AG08396 (cell line): ENCODE measurements at regions not wholly inside any gene's neighbourhood (a gene's known extent, or its start where the extent isn't known, plus 50 kb on each side); places are given as distances from the start of the nearest gene placed in this dataset.

Experiments used
- DNase-seq: peaks from one replicate; pipeline ENCODE4 v3.0.0; 2012; ENCODE audit warnings: low spot score, mixed read lengths

- DNase-seq, result no peak
Observed at GRCh38 chr1:116262995-116263385, 110.1 kb upstream of the ATP1A1 start.

DNA sequence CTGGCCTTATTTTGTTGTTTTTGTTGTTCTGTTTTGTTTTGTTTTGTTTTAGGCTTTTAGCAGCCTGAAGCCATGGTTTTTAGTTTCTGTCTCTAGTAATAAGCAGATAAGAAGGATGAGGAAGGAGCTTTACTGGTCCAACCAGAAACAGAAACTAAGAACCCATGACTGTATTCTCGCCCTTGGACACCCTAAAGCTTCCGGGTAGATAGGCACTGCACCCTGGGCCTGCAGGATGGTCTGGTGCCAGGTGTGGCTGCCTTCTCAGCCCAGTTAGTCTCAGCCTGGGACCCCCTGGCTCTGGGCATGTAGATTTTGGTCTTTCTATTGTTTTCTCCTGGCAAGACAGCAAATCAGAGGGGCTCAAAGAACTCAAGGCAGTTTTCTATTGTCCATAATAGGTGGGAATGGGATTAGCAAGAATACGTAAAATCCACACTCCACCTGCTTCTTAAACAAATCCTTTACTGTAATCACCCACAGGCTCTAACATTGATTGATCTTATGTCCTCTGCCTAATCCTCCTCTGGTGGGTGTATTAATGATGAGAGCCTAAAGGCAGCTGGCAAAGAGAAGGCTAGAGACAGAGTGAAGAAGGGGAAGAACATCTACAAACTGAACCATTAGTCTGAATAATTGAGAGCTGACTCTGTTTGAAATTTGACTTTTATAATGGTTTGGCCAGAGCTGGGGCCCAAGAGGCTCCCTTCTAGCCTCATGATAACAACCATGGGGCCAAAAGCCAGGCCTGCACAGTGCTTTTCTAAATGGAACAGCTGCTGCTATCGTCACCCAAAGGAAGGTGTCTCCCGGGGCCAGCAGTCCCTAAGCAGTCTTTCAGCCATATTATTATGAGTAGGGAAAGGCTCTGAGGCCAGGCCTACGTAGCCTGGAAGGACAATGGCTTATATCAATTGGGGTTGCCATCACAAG lies 106.8 kb upstream of the ATP1A1 start:
- DNase-seq, result no peak

DNA sequence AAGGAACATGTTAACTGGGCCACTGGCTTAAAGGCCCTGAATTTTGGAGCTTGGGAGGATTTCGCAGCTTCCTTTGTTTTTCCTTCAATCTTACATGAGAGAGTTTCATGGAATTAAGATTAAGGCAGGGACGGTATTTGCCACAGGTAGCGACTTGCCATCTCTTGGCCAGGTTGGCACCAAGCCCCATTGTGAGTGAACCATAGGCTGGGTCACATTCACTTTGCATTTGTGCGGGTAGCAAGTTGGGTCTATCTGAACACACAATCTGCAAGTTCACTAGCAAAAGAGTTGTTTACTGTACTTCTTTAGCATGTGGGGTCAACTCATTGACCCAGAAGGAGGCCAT lies 106.2 kb upstream of the ATP1A1 start:
- no peak for DNase-seq

GRCh38 chr1:116268211-116268610 lies 104.8 kb upstream of the ATP1A1 start:
- no peak for DNase-seq

GRCh38 chr1:116270316-116271057 lies 102.6 kb upstream of the ATP1A1 start:
- DNase-seq, result no peak

DNA sequence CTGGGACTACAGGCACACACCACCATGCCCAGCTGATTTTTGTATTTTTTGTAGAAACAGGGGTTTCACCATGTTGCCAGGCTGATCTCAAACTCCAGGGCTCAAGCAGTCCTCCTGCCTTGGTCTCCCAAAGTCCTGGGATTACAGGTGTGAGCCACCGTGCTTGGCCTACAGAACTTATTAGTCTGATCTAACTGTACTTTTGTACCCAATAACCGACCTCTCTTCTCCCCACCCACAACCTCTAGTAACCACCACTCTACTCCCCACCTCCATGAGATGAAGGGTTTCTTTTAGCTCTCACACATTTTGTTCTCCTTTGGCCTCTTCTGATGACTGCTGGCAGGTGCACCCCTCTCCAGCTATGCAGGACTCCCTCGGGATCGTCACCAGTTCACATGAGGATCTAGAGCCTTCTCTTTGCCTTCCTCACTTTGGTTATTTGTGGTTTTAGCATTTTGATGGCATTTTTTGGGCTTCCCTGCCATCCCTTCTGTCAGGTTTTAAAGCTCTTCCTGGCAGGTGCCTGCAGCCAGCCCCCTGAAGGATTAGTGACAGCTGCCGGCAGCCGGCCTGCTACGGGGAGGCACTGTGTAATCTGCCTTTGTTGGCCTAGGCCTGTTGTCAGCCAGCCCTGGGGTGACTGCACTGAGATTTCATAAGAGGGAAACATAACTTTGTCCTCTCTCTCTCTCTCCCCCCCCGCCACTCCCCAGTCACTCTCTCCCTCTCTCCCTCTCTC lies 99.8 kb upstream of the ATP1A1 start:
- DNase-seq, result no peak

- no peak for DNase-seq
Observed at GRCh38 chr1:116276532-116276931, 96.5 kb upstream of the ATP1A1 start.

DNA sequence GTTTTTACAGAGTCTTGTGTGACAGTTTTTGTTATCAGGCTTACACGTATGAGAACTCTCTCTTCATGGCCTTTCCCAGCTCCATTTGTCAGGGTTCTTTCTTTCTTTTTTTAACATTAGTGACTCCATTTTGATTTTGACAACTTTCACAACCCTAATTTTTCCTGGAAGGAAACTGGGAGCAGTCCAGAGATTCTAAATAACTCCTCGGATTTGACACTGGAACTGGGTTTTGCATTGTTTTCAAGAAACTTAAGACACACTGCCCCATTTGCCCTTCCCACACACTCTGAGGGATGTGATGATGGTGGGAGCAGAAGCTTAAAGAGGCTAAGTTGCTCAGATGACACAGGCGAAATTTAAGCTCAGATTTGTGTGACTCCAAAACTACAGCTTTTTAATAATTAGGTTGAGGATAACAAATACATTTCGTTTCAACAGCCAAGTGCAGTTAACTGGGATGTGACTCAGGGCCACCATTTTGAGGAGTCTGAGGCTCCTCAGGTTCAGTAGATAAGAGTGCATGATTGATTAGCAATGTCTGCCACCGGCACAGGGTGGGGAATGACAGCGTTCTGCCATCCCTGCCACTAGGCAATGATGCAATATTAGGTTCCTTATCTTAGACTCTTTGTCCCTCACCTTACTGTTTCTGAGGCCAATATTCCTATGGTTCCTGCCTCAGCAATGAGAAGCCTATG lies 95.1 kb upstream of the ATP1A1 start:
- DNase-seq, result no peak

DNA sequence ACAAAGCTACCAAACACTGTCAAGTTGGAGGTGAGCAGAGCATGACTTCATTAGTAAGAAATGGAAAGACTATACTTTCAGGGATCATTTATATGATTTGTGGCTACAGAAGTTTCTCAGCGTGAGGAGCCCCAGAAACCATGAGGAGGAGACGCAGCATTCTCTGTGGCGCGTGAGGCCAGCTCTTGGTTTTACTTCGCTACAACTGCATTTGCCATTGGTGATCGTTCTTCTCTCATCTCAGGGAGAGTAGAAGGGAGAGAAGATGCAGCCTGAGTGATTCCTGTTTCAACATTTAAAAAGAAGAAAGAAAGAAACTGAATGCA lies 94.5 kb upstream of the ATP1A1 start:
- no peak for DNase-seq

DNA sequence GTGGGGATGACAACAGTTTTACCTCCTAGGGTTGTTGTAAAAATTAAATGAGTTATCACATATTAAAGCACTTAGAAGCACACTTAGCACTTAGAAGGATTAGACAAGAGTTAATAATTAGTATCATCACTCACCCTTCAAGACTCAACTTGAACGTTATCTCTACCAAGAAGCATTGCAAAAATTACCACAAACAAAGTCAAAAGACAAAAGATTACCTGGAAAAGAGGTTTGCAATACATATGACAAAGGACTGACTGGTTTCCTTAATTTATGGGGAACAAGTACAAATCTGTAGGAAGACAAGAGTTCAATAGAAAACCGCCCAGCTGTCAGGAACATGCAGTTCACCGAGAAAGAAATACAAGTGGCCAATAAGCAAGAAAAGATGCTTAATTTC lies 93.3 kb upstream of the ATP1A1 start:
- no peak for DNase-seq

DNA sequence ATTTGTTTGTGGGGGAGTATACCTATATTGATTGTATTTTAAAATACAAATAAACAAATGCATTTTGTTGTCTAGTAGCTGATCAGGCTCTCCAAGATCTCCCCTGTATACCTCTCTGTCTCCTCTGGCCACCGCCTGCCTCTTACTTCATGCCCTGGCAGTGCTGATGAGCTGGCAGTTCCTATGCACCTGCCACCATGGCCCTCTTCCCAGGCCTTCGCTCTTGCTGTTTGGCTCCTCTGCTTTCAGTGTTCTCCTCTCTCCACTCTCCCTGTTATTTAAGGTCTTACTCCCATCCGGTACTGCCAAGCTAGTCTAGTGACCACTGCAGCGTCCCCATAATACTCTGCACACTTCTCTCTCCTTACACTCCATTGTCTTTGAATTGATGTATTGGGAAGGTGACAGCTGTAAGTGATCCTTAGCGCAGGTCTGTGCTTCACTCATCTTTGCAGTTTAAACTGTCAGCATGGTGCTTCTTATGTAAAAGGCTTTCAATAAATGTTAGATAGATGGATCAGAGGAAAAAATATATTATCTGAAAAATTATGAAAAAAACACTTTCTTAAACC lies 88.1 kb upstream of the ATP1A1 start:
- DNase-seq, result no peak

DNA sequence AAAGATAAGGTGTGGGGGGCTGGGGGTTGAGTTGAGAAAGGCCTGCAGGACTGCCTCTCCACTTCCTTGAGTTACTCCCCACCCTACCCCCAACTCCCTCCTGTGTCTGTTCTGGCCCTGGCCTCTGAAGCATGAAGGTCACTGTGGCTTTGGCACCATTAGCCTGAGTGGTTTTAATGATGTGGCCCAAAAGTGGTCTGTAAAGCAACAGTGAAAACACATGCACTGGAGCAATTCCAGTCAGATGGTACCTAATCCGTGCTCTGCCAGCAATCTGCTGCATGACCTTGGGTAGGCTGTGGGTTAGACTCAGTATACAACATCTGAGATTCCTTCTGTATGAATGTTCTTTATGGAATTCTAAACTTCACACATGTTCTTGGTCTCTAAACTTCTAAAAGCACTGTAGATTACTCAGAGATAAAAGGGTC lies 86.5 kb upstream of the ATP1A1 start:
- DNase-seq, result peak; percentile 16

- DNase-seq, result no peak
Observed at GRCh38 chr1:116287341-116288200, 85.5 kb upstream of the ATP1A1 start.

- no peak for DNase-seq
Observed at GRCh38 chr1:116288201-116288598, 84.8 kb upstream of the ATP1A1 start.

GRCh38 chr1:116289193-116289592 lies 83.9 kb upstream of the ATP1A1 start:
- no peak for DNase-seq

- DNase-seq, result no peak
Observed at GRCh38 chr1:116290085-116290705, 82.8 kb upstream of the ATP1A1 start.

GRCh38 chr1:116291024-116291423 lies 82.0 kb upstream of the ATP1A1 start:
- no peak for DNase-seq

DNA sequence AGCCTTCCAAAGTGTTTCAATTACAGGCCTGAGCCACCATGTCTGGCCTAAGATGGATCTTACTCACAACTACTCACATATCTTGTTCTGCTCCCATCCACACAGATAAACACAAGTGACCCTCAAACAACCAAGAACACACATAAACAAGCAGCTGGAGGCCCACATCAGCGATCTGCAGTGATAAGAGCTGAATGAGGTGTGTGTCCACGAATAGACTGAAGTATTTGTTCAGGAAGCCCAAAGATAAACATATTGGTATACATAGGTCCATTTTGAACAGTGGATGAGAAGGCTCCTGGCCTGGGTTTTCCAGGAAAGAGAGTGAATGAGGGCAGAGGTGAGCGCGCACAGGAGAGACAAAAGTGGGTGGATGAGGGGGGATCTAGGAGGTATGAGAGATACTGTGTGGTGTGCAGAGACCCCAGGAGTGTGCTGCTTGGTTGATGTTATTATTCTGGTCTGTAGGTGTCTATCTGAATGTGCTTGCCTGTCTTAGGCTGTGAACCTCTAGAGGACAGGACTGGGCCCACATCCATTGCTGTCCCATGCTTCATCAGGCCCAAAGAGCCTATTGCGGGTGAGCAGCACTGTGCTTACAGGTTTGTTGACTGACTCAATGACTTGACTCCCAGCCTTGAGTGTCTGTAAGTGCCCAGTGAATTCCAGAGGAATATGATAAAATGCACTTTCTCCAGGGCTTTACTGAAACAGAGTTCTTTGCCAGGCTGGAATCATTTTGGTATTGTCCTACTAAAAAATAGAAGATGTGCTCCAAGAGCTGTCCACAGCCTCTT lies 79.9 kb upstream of the ATP1A1 start:
- DNase-seq, result no peak

- DNase-seq, result no peak
Observed at GRCh38 chr1:116297495-116298212, 75.4 kb upstream of the ATP1A1 start.
